ENCODE measurements at regions not wholly inside any gene's neighbourhood (a gene's known extent, or its start where the extent isn't known, plus 50 kb on each side); places are given as distances from the start of the nearest gene placed in this dataset.

GRCh38 chr9:80797831-80798688 lies 891.3 kb downstream of the TLE1 start:
- DNase-seq = no peak
- Histone ChIP-seq H3F3A (ENCODE audit: insufficient read depth, low read depth) (no peaks in the 10 kb centered on the region), H2AFZ (no peak overlapping the region), H3K9me3 (ENCODE audit: insufficient read depth, low read depth) (no peaks in the 10 kb centered on the region), H3K9me2 (ENCODE audit: insufficient read depth) (no peaks in the 10 kb centered on the region), H4K20me1 (ENCODE audit: insufficient read depth) (no peaks in the 10 kb centered on the region), H3K4me2 (no peak overlapping the region), H3K27me3 (ENCODE audit: insufficient read depth, low read depth) (no peaks in the 10 kb centered on the region), H3K27ac (no peak overlapping the region), H3K4me1 (replicated peaks; ENCODE audit: insufficient read depth) (no peaks in the 10 kb centered on the region), H3K4me3 (no peak overlapping the region), H3K36me3 (ENCODE audit: low read depth) (no peaks in the 10 kb centered on the region), H3K79me2 (ENCODE audit: low read depth) (no peaks in the 10 kb centered on the region)
- ChIA-PET CTCF (no interaction called here), POLR2A (ENCODE audit: unreplicated experiment) (no interaction called here)
- no TSS peak for BruUV-seq (replicated peaks)
- no peak for TF ChIP-seq CTCF (conservative IDR thresholded peaks at IDR 0.05)
- intact Hi-C loops (cut with micrococcal nuclease; ENCODE audit: unreplicated experiment) = no loop called here

GRCh38 chr9:80797101-80797829 lies 892.1 kb downstream of the TLE1 start:
- Histone ChIP-seq H2AFZ (no peak overlapping the region), H3F3A (ENCODE audit: insufficient read depth, low read depth) (no peaks in the 10 kb centered on the region), H3K79me2 (ENCODE audit: low read depth) (no peaks in the 10 kb centered on the region), H3K27ac (no peak overlapping the region), H3K9me3 (ENCODE audit: insufficient read depth, low read depth) (no peaks in the 10 kb centered on the region), H3K9me2 (ENCODE audit: insufficient read depth) (no peaks in the 10 kb centered on the region), H3K4me3 (no peak overlapping the region), H3K36me3 (ENCODE audit: low read depth) (no peaks in the 10 kb centered on the region), H3K4me1 (replicated peaks; ENCODE audit: insufficient read depth) (no peaks in the 10 kb centered on the region), H3K27me3 (ENCODE audit: insufficient read depth, low read depth) (no peaks in the 10 kb centered on the region), H4K20me1 (ENCODE audit: insufficient read depth) (no peaks in the 10 kb centered on the region), H3K4me2 (no peak overlapping the region)
- no peak for DNase-seq
- ChIA-PET CTCF (no interaction called here), POLR2A (ENCODE audit: unreplicated experiment) (no interaction called here)
- BruUV-seq (replicated peaks) = no TSS peak
- TF ChIP-seq EZH2 (IDR thresholded peaks at IDR 0.05; ENCODE audit: low read depth) (no peak), CTCF (conservative IDR thresholded peaks at IDR 0.05) (no peak)
- intact Hi-C loops (cut with micrococcal nuclease; ENCODE audit: unreplicated experiment) = no loop called here

GRCh38 chr9:80796632-80797031 lies 892.7 kb downstream of the TLE1 start:
- H3K4me3 ChIP-seq = no peak overlapping the region
- H2AFZ ChIP-seq = no peak overlapping the region
- no peaks in the 10 kb centered on the region for H3K4me1 ChIP-seq (replicated peaks; ENCODE audit: insufficient read depth)
- H3K9me3 ChIP-seq (ENCODE audit: insufficient read depth, low read depth) = no peaks in the 10 kb centered on the region
- no peak overlapping the region for H3K4me2 ChIP-seq
- no TSS peak for BruUV-seq (replicated peaks)
- no peaks in the 10 kb centered on the region for H3K36me3 ChIP-seq (ENCODE audit: low read depth)
- DNase-seq = no peak
- POLR2A ChIA-PET (ENCODE audit: unreplicated experiment) = no interaction called here
- no peak for TF ChIP-seq CTCF (conservative IDR thresholded peaks at IDR 0.05)
- TF ChIP-seq EZH2 (IDR thresholded peaks at IDR 0.05; ENCODE audit: low read depth) = no peak
- H3K27me3 ChIP-seq (ENCODE audit: insufficient read depth, low read depth) = no peaks in the 10 kb centered on the region
- no peaks in the 10 kb centered on the region for H3K9me2 ChIP-seq (ENCODE audit: insufficient read depth)
- intact Hi-C loops (cut with micrococcal nuclease; ENCODE audit: unreplicated experiment) = no loop called here
- H3F3A ChIP-seq (ENCODE audit: insufficient read depth, low read depth) = no peaks in the 10 kb centered on the region
- CTCF ChIA-PET = no interaction called here
- H3K79me2 ChIP-seq (ENCODE audit: low read depth) = no peaks in the 10 kb centered on the region
- H3K27ac ChIP-seq = no peak overlapping the region
- no peaks in the 10 kb centered on the region for H4K20me1 ChIP-seq (ENCODE audit: insufficient read depth)
